Lower lobe of right lung (tissue), 2 donors: ENCODE measurements at regions not wholly inside any gene's neighbourhood (a gene's known extent, or its start where the extent isn't known, plus 50 kb on each side); places are given as distances from the start of the nearest gene placed in this dataset.

ENCODE experiments used
- ATAC-seq, 2 donors: fragments of 200-7000 bp; cut with Tn5 transposase; one replicate each; pipeline ENCODE4 v1.9.1; 2020 to 2022; ENCODE audit warnings: mild to moderate bottlenecking in 2 of 2, moderate library complexity in 2 of 2
- DNase-seq: peaks from one replicate; pipeline ENCODE4 v3.0.0-alpha.2; 2020
- H3K27ac ChIP-seq: fragments of 200-600 bp; one replicate; pipeline ENCODE4 v1.8.0; 2022
- H3K27me3 ChIP-seq: fragments of 200-600 bp; one replicate; pipeline ENCODE4 v1.8.0; 2022; ENCODE audit warnings: low read depth
- H3K36me3 ChIP-seq: fragments of 200-600 bp; one replicate; pipeline ENCODE4 v1.8.0; 2022; ENCODE audit warnings: mild to moderate bottlenecking
- H3K4me1 ChIP-seq: fragments of 200-600 bp; one replicate; pipeline ENCODE4 v1.8.0; 2022
- H3K4me3 ChIP-seq: fragments of 200-600 bp; one replicate; pipeline ENCODE4 v1.8.0; 2022; ENCODE audit warnings: mild to moderate bottlenecking
- H3K9me3 ChIP-seq: fragments of 200-600 bp; one replicate; pipeline ENCODE4 v1.8.0; 2022
- CTCF ChIP-seq: fragments of 200-600 bp; IDR thresholded peaks from one replicate; pipeline ENCODE4 v1.8.0; 2022; ENCODE audit warnings: antibody characterized with exemption, mild to moderate bottlenecking
- intact Hi-C: fragments of 100-400 bp; cut with DNase I; formaldehyde crosslinking; loops from one replicate; pipeline ENCODE4 v1.11.0; 2022
- donor health status: DM: no; HTN: yes; CAD: no; lungs with severe emphysema.

DNA sequence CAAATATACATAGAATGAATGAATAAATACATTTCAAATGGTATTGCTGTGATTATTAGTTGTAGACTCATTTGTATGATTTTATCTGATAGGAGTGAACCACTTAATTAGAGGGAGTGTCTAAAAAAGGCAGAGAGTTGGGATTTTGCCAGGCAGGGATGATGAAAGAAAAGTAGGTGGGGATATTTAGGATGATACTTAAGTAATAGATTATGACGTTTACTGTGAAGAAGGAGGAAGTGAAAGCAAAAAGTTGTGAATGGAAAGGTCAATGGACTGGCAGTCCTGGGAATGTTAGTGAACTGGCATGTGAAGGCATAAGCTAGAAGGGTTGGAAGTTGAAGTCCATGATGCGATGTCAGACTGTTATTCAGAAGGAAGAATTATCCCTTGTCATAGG, 917.1 kb downstream of the RAPGEF2 start:
- Histone ChIP-seq H3K36me3 (no peaks in the 10 kb centered on the region), H3K27me3 (no peaks in the 10 kb centered on the region), H3K4me1 (peaks cover 3% of the 10 kb centered on the region), H3K9me3 (no peaks in the 10 kb centered on the region), H3K27ac (no peak overlapping the region), H3K4me3 (no peak overlapping the region)
- ATAC-seq (no peak), DNase-seq (no peak)
- no peak for TF ChIP-seq CTCF
- intact Hi-C loops, result no loop called here

DNA sequence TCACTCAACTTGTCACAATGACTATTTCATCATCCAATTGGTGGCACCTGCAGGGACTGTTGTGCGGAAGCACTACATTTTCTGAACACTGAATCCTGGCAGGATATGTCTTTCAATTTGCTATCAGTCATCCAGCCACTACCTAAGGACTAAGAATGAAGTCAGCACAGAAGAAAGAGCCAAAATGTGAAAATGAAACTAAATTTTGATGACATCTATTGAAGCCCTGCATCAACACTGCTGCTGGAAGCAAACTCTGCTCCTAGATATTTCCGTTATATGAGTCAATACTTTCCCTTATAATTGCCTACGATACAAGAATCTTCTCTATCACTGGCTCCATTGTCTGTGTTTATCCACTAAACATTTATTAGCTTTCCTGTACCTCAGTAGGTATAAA, 917.9 kb downstream of the RAPGEF2 start:
- Histone ChIP-seq H3K4me3 (no peak overlapping the region), H3K9me3 (no peaks in the 10 kb centered on the region), H3K27me3 (no peaks in the 10 kb centered on the region), H3K27ac (no peak overlapping the region), H3K4me1 (peaks cover 3% of the 10 kb centered on the region), H3K36me3 (no peaks in the 10 kb centered on the region)
- DNase-seq (no peak), ATAC-seq (no peak)
- intact Hi-C loops, result no loop called here
- TF ChIP-seq CTCF, result no peak

GRCh38 chr4:160021870-160022269, 919.0 kb downstream of the RAPGEF2 start:
- no peak for TF ChIP-seq CTCF
- H3K27me3 ChIP-seq, result no peaks in the 10 kb centered on the region
- no peak overlapping the region for H3K4me3 ChIP-seq

DNA sequence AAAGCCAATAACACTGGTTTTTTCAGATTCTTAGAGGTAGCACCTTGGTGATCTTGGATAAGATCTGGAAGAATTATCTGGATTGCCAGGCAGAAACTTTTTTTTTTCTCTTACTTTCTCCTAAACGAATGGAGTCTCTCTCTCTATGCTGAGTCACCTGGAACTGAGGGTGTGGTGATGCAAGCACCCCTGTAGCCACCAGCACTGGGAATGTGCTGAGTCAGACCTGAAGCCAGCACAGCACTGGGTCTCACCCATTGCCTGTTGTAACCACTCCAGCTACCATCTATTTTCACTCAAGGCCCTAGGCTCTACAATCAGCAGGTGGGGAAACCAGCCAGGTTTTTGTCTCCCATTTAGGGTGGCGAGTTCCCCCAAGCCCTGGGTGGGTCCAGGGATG, 923.8 kb downstream of the RAPGEF2 start:
- H3K9me3 ChIP-seq, result no peaks in the 10 kb centered on the region
- no peak for TF ChIP-seq CTCF
- DNase-seq (no peak), ATAC-seq (peak in 1 of 2 donors; percentile 55)
- intact Hi-C loops, result no loop called here
- H3K4me1 ChIP-seq, result no peaks in the 10 kb centered on the region
- H3K36me3 ChIP-seq, result no peaks in the 10 kb centered on the region
- no peak overlapping the region for H3K4me3 ChIP-seq
- no peak overlapping the region for H3K27ac ChIP-seq
- no peaks in the 10 kb centered on the region for H3K27me3 ChIP-seq

More at GRCh38 chr4:160021870-160022269, 919.0 kb downstream of the RAPGEF2 start:
- no peak for DNase-seq
- intact Hi-C loops, result no loop called here
- Histone ChIP-seq H3K36me3 (no peaks in the 10 kb centered on the region), H3K27ac (no peak overlapping the region), H3K9me3 (no peaks in the 10 kb centered on the region), H3K4me1 (peaks cover 3% of the 10 kb centered on the region)
- peak; percentile 69 to 74 for ATAC-seq

DNA sequence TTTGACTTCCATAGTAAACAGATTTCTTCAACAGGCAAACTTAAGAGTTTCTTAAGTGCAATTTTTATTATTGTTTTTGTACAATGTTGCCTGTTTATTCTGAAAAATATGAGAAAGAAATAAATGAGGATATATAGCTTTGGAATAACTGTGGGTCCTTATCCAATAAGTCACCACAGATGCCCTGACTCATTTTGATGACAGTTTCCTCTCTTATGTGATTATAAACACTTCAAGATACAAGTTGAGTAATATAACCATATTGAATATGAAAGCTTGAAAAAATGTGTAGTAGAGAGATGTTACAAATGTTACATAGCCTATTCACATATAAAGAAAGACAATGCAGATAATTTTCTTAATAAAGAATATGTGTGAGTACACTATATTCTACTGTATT, 931.6 kb downstream of the RAPGEF2 start:
- ATAC-seq, result no peak
- Histone ChIP-seq H3K4me3 (no peak overlapping the region), H3K4me1 (no peaks in the 10 kb centered on the region), H3K27ac (no peak overlapping the region), H3K36me3 (no peaks in the 10 kb centered on the region), H3K27me3 (no peaks in the 10 kb centered on the region), H3K9me3 (no peaks in the 10 kb centered on the region)
- DNase-seq, result no peak
- TF ChIP-seq CTCF, result no peak
- intact Hi-C loops, result no loop called here

DNA sequence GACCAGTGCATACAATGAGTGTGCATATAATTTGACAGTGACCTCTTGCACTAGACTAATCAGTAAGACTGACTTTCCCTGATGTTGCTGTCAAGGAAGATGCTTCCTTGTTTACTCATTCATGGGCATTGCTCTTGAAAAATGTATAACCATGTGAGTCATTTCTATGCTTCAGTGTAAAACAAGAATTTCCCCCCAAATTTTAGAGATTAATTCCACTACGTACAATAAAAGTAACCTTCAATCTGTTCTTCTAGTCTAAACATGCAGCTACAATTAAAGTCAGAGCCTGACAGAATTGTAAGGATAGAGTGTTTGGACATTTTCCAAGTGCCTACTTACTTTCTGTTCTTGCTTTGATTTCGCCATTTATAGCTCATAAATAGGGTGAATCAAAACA, 935.7 kb downstream of the RAPGEF2 start:
- H3K36me3 ChIP-seq, result no peaks in the 10 kb centered on the region

More for the DNA sequence above, 935.7 kb downstream of the RAPGEF2 start:
- no peak overlapping the region for H3K27ac ChIP-seq
- H3K4me1 ChIP-seq, result no peaks in the 10 kb centered on the region
- H3K4me3 ChIP-seq, result no peak overlapping the region
- intact Hi-C loops, result no loop called here
- ATAC-seq (no peak), DNase-seq (no peak)
- no peaks in the 10 kb centered on the region for H3K9me3 ChIP-seq
- no peak for TF ChIP-seq CTCF
- H3K27me3 ChIP-seq, result no peaks in the 10 kb centered on the region
